ENCODE measurements at regions not wholly inside any gene's neighbourhood (a gene's known extent, or its start where the extent isn't known, plus 50 kb on each side); places are given as distances from the start of the nearest gene placed in this dataset.

DNA sequence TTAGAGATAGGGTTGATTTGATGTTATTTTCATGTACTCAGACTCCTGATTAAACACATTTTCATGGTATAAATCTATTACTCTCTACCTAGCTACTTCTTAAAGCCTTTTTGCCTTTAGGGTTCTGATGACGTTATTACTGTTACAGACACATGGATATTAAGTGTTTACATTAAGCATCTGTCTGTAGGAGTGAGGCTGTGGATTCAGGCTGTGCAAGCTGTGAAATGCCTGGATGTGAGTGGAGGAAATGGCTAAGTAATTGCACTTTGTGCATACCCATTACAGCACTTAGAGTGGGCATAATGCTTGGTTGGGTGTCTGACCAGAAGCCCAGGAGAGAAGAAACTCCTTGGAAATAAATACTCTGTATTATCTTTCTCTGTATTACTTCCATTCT is 186.8 kb downstream of the SNX18 start:
- WGBS, 2 donors (ENCODE audit: low coverage in 1 of 2), result 40 to 67% methylated on average over 1 of the region's 1 CpG

GRCh38 chr5:54703565-54704255 is 186.2 kb downstream of the SNX18 start:
- H3K36me3 ChIP-seq, result no peaks in the 10 kb centered on the region
- no peak for ATAC-seq
- H3K4me1 ChIP-seq, result peaks cover 0 to 24% (median 7%) of the 10 kb centered on the region in 3 donors
- H3K4me3 ChIP-seq, result no peak overlapping the region
- H3K27me3 ChIP-seq, result no peaks in the 10 kb centered on the region
- no peaks in the 10 kb centered on the region for H3K9me3 ChIP-seq
- 20 to 68% methylated on average over 1 to 10 of the region's 10 CpGs for WGBS, 2 donors (ENCODE audit: low coverage in 1 of 2)
- peak overlapping the region in 3 of 4 donors; percentile 6 to 51 (median 29) for H3K27ac ChIP-seq
- no peak for TF ChIP-seq EP300 (IDR thresholded peaks at IDR 0.05)
- TF ChIP-seq POLR2AphosphoS5 (IDR thresholded peaks at IDR 0.05), result no peak
- TF ChIP-seq POLR2A (IDR thresholded peaks at IDR 0.05), result no peak
- TF ChIP-seq CTCF (IDR thresholded peaks at IDR 0.05), result no peak

More for the DNA sequence above, 186.8 kb downstream of the SNX18 start:
- H3K27me3 ChIP-seq, result no peaks in the 10 kb centered on the region
- peaks cover 0 to 24% (median 7%) of the 10 kb centered on the region in 3 donors for H3K4me1 ChIP-seq
- H3K27ac ChIP-seq, result peak overlapping the region in 1 of 4 donors; percentile 51
- no peak overlapping the region for H3K4me3 ChIP-seq
- H3K9me3 ChIP-seq, result no peaks in the 10 kb centered on the region
- H3K36me3 ChIP-seq, result no peaks in the 10 kb centered on the region
- TF ChIP-seq EP300 (IDR thresholded peaks at IDR 0.05), result no peak
- no peak for TF ChIP-seq POLR2AphosphoS5 (IDR thresholded peaks at IDR 0.05)
- no peak for TF ChIP-seq CTCF (IDR thresholded peaks at IDR 0.05)
- TF ChIP-seq POLR2A (IDR thresholded peaks at IDR 0.05), result no peak
- no peak for ATAC-seq

DNA sequence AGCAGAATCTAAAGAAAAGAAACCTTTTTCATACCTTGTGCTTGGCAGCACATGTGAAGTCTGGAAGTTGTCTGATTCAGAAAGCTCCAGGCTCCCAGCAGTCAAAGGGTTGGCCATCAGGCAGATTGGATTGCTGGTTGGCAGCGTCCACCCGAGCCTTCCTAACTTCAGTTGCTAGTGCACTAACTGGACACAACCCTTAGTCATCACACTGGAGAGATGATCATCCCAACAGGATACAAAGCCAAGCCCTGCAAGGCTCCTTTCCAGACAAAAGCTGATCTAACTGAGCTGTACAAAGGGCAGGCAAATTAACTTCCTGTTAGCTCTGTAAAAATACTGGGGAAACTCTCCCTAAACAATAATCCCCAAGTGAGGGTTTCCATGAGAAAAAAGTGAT is 185.6 kb downstream of the SNX18 start:
- Histone ChIP-seq H3K9me3 (no peaks in the 10 kb centered on the region), H3K27me3 (no peaks in the 10 kb centered on the region), H3K27ac (peak overlapping the region in 3 of 4 donors; percentile 6 to 51 (median 29)), H3K4me3 (no peak overlapping the region), H3K36me3 (no peaks in the 10 kb centered on the region), H3K4me1 (peaks cover 0 to 24% (median 7%) of the 10 kb centered on the region in 3 donors)
- TF ChIP-seq POLR2AphosphoS5 (IDR thresholded peaks at IDR 0.05), result peak; percentile 60
- no peak for TF ChIP-seq POLR2A (IDR thresholded peaks at IDR 0.05)
- peak; percentile 67 for ATAC-seq
- 6 to 20% methylated on average over 2 of the region's 2 CpGs for WGBS, 2 donors (ENCODE audit: low coverage in 1 of 2)

GRCh38 chr5:54702470-54702869 is 184.9 kb downstream of the SNX18 start:
- peaks cover 0 to 26% (median 7%) of the 10 kb centered on the region in 3 donors for H3K4me1 ChIP-seq
- H3K27me3 ChIP-seq, result no peaks in the 10 kb centered on the region
- TF ChIP-seq POLR2A (IDR thresholded peaks at IDR 0.05) (no peak), POLR2AphosphoS5 (IDR thresholded peaks at IDR 0.05) (no peak), EP300 (IDR thresholded peaks at IDR 0.05) (no peak), CTCF (IDR thresholded peaks at IDR 0.05) (no peak)
- peak; percentile 5 for ATAC-seq
- H3K4me3 ChIP-seq, result no peak overlapping the region
- H3K36me3 ChIP-seq, result no peaks in the 10 kb centered on the region
- H3K9me3 ChIP-seq, result no peaks in the 10 kb centered on the region
- H3K27ac ChIP-seq, result no peak overlapping the region
- 56 to 100% methylated on average over 1 of the region's 1 CpG for WGBS, 2 donors (ENCODE audit: low coverage in 1 of 2)

- WGBS, 2 donors (ENCODE audit: low coverage in 1 of 2), result 64 to 88% methylated on average over 4 to 5 of the region's 5 CpGs
- no peak for TF ChIP-seq CTCF (IDR thresholded peaks at IDR 0.05)
- no peak for TF ChIP-seq POLR2A (IDR thresholded peaks at IDR 0.05)
- TF ChIP-seq EP300 (IDR thresholded peaks at IDR 0.05), result no peak
- TF ChIP-seq POLR2AphosphoS5 (IDR thresholded peaks at IDR 0.05), result peak; percentile 78
- ATAC-seq, result peak; percentile 81
- Histone ChIP-seq H3K27ac (peak overlapping the region in 3 of 4 donors; percentile 17 to 33 (median 21)), H3K9me3 (no peaks in the 10 kb centered on the region), H3K4me1 (peaks cover 0 to 38% (median 10%) of the 10 kb centered on the region in 3 donors), H3K4me3 (no peak overlapping the region), H3K36me3 (no peaks in the 10 kb centered on the region), H3K27me3 (no peaks in the 10 kb centered on the region)
These were observed 183.5 kb downstream of the SNX18 start for GRCh38 chr5:54700986-54701578.
